ENCODE measurements at regions not wholly inside any gene's neighbourhood (a gene's known extent, or its start where the extent isn't known, plus 50 kb on each side); places are given as distances from the start of the nearest gene placed in this dataset.

GRCh38 chr6:783966-784735 lies 91.2 kb upstream of the EXOC2 start:
- TF ChIP-seq SIN3A (IDR thresholded peaks at IDR 0.05; ENCODE audit: borderline replicate concordance, insufficient read depth, low read length) (no peak), POLR2AphosphoS5 (IDR thresholded peaks at IDR 0.05; ENCODE audit: low read depth, low read length) (no peak), REST (IDR thresholded peaks at IDR 0.05; ENCODE audit: insufficient read depth in 1 of 2, low read depth in 2 of 2, low read length in 2 of 2) (no peak), TAF1 (IDR thresholded peaks at IDR 0.05; ENCODE audit: borderline replicate concordance, insufficient read depth, low read length) (no peak)
